ENCODE measurements at regions not wholly inside any gene's neighbourhood (a gene's known extent, or its start where the extent isn't known, plus 50 kb on each side); places are given as distances from the start of the nearest gene placed in this dataset.

- no peak for DNase-seq
Measured at GRCh38 chr22:49372530-49373288, 455.0 kb downstream of the BRD1 start.

- no peak for DNase-seq
Measured at GRCh38 chr22:49372111-49372529, 455.6 kb downstream of the BRD1 start.

- no peak for DNase-seq
Measured at GRCh38 chr22:49371325-49372110, 456.2 kb downstream of the BRD1 start.

- DNase-seq = no peak
Measured at GRCh38 chr22:49370627-49371301, 456.9 kb downstream of the BRD1 start.

- DNase-seq = no peak
Measured at GRCh38 chr22:49369726-49370626, 457.7 kb downstream of the BRD1 start.

GRCh38 chr22:49368976-49369725, 458.5 kb downstream of the BRD1 start:
- no peak for DNase-seq

GRCh38 chr22:49368221-49368975, 459.3 kb downstream of the BRD1 start:
- no peak for DNase-seq

GRCh38 chr22:49367041-49367697, 460.5 kb downstream of the BRD1 start:
- no peak for DNase-seq

- no peak for DNase-seq
Measured at GRCh38 chr22:49366437-49366836, 461.2 kb downstream of the BRD1 start.

- no peak for DNase-seq
Measured at GRCh38 chr22:49365910-49366309, 461.8 kb downstream of the BRD1 start.

GRCh38 chr22:49365191-49365837, 462.4 kb downstream of the BRD1 start:
- DNase-seq = no peak

GRCh38 chr22:49364398-49364797, 463.3 kb downstream of the BRD1 start:
- DNase-seq = no peak

GRCh38 chr22:49363526-49364230, 464.0 kb downstream of the BRD1 start:
- no peak for DNase-seq

GRCh38 chr22:49362211-49362839, 465.3 kb downstream of the BRD1 start:
- DNase-seq = no peak

- DNase-seq = no peak
Measured at GRCh38 chr22:49361164-49361563, 466.5 kb downstream of the BRD1 start.

- DNase-seq = no peak
Measured at GRCh38 chr22:49360746-49361145, 466.9 kb downstream of the BRD1 start.

- DNase-seq = no peak
Measured at GRCh38 chr22:49359076-49359475, 468.6 kb downstream of the BRD1 start.

- DNase-seq = no peak
Measured at GRCh38 chr22:49357661-49358440, 469.8 kb downstream of the BRD1 start.

Measured in CD4-positive, alpha-beta T cell treated with Interleukin-17A for 4 hours (primary cell).